Loucy (cell line): ENCODE measurements at regions not wholly inside any gene's neighbourhood (a gene's known extent, or its start where the extent isn't known, plus 50 kb on each side); places are given as distances from the start of the nearest gene placed in this dataset.

ENCODE experiments used
- H2AFZ ChIP-seq: fragments of 200-600 bp; sonication (generic); 2 replicates; pipeline ENCODE4 v1.6.0; 2016; ENCODE audit warnings: antibody characterized with exemption, mild to moderate bottlenecking, low read length, moderate library complexity
- H3F3A ChIP-seq: fragments of 200-600 bp; 2 replicates; pipeline ENCODE4 v1.6.0; 2016; ENCODE audit warnings: antibody characterized with exemption, low read depth, mild to moderate bottlenecking
- H3K27me3 ChIP-seq: fragments of 200-600 bp; sonication (generic); 2 replicates; pipeline ENCODE4 v1.6.1; 2014; ENCODE audit warnings: low read length, mild to moderate bottlenecking; ENCODE audit not compliant: insufficient read depth, poor library complexity, severe bottlenecking
- H3K36me3 ChIP-seq: fragments of 200-600 bp; sonication (generic); 2 replicates; pipeline ENCODE4 v1.6.1; 2016; ENCODE audit warnings: low read length; ENCODE audit not compliant: insufficient read depth
- H3K4me1 ChIP-seq: fragments of 200-600 bp; sonication (generic); 2 replicates; pipeline ENCODE4 v1.5.1; 2014; ENCODE audit warnings: low read length, mild to moderate bottlenecking; ENCODE audit not compliant: insufficient read depth, poor library complexity, severe bottlenecking
- H3K4me2 ChIP-seq: fragments of 200-600 bp; sonication (generic); 2 replicates; pipeline ENCODE4 v1.6.0; 2014; ENCODE audit warnings: antibody characterized with exemption, low read length, low read depth, mild to moderate bottlenecking; ENCODE audit not compliant: poor library complexity, severe bottlenecking
- H3K4me3 ChIP-seq: fragments of 200-600 bp; sonication (generic); 2 replicates; pipeline ENCODE4 v1.5.1; 2014; ENCODE audit warnings: low read length, mild to moderate bottlenecking, mixed read lengths; ENCODE audit not compliant: poor library complexity, severe bottlenecking
- H3K79me2 ChIP-seq: fragments of 200-600 bp; sonication (generic); 2 replicates; pipeline ENCODE4 v1.6.1; 2014; ENCODE audit warnings: low read length; ENCODE audit not compliant: insufficient read depth
- H3K9ac ChIP-seq: fragments of 200-600 bp; sonication (generic); 2 replicates; pipeline ENCODE4 v1.6.0; 2014; ENCODE audit warnings: mild to moderate bottlenecking, low read depth, low read length, moderate library complexity; ENCODE audit not compliant: poor library complexity, severe bottlenecking
- H3K9me2 ChIP-seq: fragments of 200-600 bp; sonication (generic); replicated peaks from 2 replicates; pipeline ENCODE4 v1.6.1; 2016; ENCODE audit warnings: low read depth, low read length, mixed read lengths
- H3K9me3 ChIP-seq: fragments of 200-600 bp; sonication (generic); 2 replicates; pipeline ENCODE4 v1.6.1; 2014; ENCODE audit warnings: mild to moderate bottlenecking, antibody characterized with exemption, low read length, low read depth; ENCODE audit not compliant: insufficient read depth
- H4K20me1 ChIP-seq: fragments of 200-600 bp; sonication (generic); 2 replicates; pipeline ENCODE4 v1.6.0; 2014; ENCODE audit warnings: antibody characterized with exemption, low read length, mild to moderate bottlenecking; ENCODE audit not compliant: insufficient read depth, poor library complexity, severe bottlenecking
- EZH2phosphoT487 ChIP-seq: fragments of 200-600 bp; IDR thresholded peaks from 2 replicates; pipeline ENCODE4 v1.6.1; 2018; ENCODE audit warnings: antibody characterized with exemption, mild to moderate bottlenecking, moderate library complexity, borderline replicate concordance
- TF ChIP-seq, protein P1 (sequence below): fragments of 200-600 bp; sonication (generic); conservative IDR thresholded peaks from 2 replicates; pipeline ENCODE4 v1.5.1; 2014; ENCODE audit warnings: mild to moderate bottlenecking, antibody characterized with exemption, low read length

DNA sequence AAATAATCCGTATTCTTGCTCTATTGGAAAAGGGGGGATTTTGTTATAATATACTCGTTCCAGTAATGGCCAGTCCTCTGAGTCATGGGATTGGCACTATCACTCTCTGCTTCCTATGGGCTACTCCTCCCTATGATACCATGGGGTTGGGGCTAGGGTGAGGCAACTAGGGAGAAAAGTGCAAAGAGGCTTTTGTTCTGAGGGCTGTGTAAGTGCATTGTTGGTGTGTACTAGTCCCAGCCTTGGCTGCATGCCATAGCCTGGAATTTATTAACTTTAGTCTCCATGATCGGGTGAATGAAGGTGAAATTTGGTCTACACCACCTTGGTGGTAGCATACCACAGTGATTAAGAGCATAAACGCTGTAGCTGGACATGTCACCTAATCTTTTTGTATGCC lies 247.6 kb downstream of the RPAP3 start:
- no peaks in the 10 kb centered on the region for H3F3A ChIP-seq
- H3K4me3 ChIP-seq, result no peak overlapping the region
- no peak for TF ChIP-seq EZH2phosphoT487
- TF ChIP-seq, protein P1, sequence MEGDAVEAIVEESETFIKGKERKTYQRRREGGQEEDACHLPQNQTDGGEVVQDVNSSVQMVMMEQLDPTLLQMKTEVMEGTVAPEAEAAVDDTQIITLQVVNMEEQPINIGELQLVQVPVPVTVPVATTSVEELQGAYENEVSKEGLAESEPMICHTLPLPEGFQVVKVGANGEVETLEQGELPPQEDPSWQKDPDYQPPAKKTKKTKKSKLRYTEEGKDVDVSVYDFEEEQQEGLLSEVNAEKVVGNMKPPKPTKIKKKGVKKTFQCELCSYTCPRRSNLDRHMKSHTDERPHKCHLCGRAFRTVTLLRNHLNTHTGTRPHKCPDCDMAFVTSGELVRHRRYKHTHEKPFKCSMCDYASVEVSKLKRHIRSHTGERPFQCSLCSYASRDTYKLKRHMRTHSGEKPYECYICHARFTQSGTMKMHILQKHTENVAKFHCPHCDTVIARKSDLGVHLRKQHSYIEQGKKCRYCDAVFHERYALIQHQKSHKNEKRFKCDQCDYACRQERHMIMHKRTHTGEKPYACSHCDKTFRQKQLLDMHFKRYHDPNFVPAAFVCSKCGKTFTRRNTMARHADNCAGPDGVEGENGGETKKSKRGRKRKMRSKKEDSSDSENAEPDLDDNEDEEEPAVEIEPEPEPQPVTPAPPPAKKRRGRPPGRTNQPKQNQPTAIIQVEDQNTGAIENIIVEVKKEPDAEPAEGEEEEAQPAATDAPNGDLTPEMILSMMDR, result no peak
- H3K36me3 ChIP-seq, result no peaks in the 10 kb centered on the region
- H3K9me3 ChIP-seq, result peaks cover 6% of the 10 kb centered on the region
- no peak overlapping the region for H3K4me2 ChIP-seq
- H3K79me2 ChIP-seq, result no peaks in the 10 kb centered on the region
- H3K9me2 ChIP-seq, result no peaks in the 10 kb centered on the region
- no peaks in the 10 kb centered on the region for H3K27me3 ChIP-seq
- no peak overlapping the region for H3K9ac ChIP-seq
- H2AFZ ChIP-seq, result no peak overlapping the region
- no peaks in the 10 kb centered on the region for H3K4me1 ChIP-seq
- no peaks in the 10 kb centered on the region for H4K20me1 ChIP-seq

DNA sequence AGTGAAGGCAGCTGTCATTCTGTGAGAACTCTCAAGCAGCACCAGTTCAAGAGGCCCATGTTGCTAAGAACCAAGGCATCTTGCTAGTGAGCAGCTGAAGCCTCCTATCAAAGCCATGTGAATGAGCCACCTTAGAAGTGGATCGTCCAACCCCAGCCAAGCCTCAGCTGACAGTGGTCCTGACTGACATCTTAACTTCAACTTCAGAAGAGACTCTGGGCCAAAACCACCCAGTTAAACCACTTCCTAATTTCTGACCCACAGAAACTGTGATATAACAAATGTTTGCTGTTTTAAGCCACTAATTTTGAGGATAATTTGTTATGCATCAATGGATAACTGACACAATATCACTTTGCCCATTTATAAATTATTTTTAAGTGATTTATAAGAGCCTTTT lies 256.0 kb downstream of the RPAP3 start:
- Histone ChIP-seq H3K9me3 (no peaks in the 10 kb centered on the region), H3K27me3 (no peaks in the 10 kb centered on the region), H2AFZ (no peak overlapping the region), H3K36me3 (no peaks in the 10 kb centered on the region), H3K4me2 (no peak overlapping the region), H3K9ac (no peak overlapping the region), H3K9me2 (no peaks in the 10 kb centered on the region), H3K4me3 (no peak overlapping the region), H3K4me1 (no peaks in the 10 kb centered on the region), H4K20me1 (no peaks in the 10 kb centered on the region), H3K79me2 (no peaks in the 10 kb centered on the region), H3F3A (no peaks in the 10 kb centered on the region)
- TF ChIP-seq EZH2phosphoT487, result no peak
- TF ChIP-seq, protein P1, result no peak

DNA sequence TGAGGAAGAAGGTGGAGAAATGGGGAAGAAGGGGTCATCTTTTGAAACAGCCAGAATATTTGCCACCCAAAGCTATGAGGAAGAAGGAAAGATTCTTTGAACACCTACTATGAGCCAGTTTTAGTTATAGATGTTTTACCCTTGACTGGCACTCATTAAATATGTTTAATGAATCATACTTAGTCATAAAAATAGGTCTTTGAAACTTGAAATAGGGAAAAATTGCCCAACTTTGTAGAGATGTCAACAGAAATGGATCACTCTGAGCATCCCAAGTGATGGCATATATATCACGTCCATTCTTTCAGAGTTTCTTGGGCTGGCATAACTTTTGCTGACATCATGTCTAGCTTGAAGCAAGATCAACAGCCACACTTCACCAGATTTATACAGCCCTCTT lies 263.5 kb downstream of the RPAP3 start:
- no peak for TF ChIP-seq EZH2phosphoT487
- TF ChIP-seq, protein P1, result no peak
- peaks cover 8% of the 10 kb centered on the region; the same call in 1 of the 2 replicates for H3K9me3 ChIP-seq

More for the DNA sequence above, 263.5 kb downstream of the RPAP3 start:
- Histone ChIP-seq H3K4me3 (no peak overlapping the region), H4K20me1 (no peaks in the 10 kb centered on the region), H3K9me2 (no peaks in the 10 kb centered on the region), H3K4me2 (no peak overlapping the region), H3F3A (0 out of 2 replicates have a peak, but pooled peaks cover 3% of the 10 kb centered on the region), H3K36me3 (no peaks in the 10 kb centered on the region), H3K4me1 (peaks cover 3% of the 10 kb centered on the region), H3K27me3 (no peaks in the 10 kb centered on the region), H3K9ac (no peak overlapping the region), H3K79me2 (no peaks in the 10 kb centered on the region), H2AFZ (no peak overlapping the region)
